PFSK-1 (cell line): ENCODE measurements at regions not wholly inside any gene's neighbourhood (a gene's known extent, or its start where the extent isn't known, plus 50 kb on each side); places are given as distances from the start of the nearest gene placed in this dataset.

Experiments
- FOXP2 ChIP-seq: optimal IDR thresholded peaks from 2 replicates; pipeline ENCODE3; 2011; ENCODE audit warnings: borderline replicate concordance, control low read depth, inconsistent platforms; ENCODE audit not compliant: insufficient read depth; ENCODE audit errors: extremely low read length, extremely low read depth
- POLR2AphosphoS5 ChIP-seq: IDR thresholded peaks from 2 replicates; pipeline ENCODE4 v1.6.1; 2012; ENCODE audit warnings: low read depth, mild to moderate bottlenecking, control low read depth, low read length, moderate library complexity
- REST ChIP-seq, 2 experiments: IDR thresholded peaks; 2 replicates each; pipeline versions ENCODE4 v1.6.1 to v1.8.0; 2011 to 2012; ENCODE audit warnings: low read depth in 2 of 2, low read length in 2 of 2, control low read depth in 1 of 2, inconsistent platforms in 1 of 2, mild to moderate bottlenecking in 1 of 2, moderate library complexity in 1 of 2; ENCODE audit not compliant: insufficient read depth in 1 of 2
- SIN3A ChIP-seq: IDR thresholded peaks from 2 replicates; pipeline ENCODE4 v1.6.1; 2012; ENCODE audit warnings: mild to moderate bottlenecking, low read length, moderate library complexity, borderline replicate concordance; ENCODE audit not compliant: insufficient read depth
- TAF1 ChIP-seq: IDR thresholded peaks from 2 replicates; pipeline ENCODE4 v1.6.1; 2012; ENCODE audit warnings: low read length, control low read depth, borderline replicate concordance; ENCODE audit not compliant: insufficient read depth

- TF ChIP-seq REST (IDR thresholded peaks at IDR 0.05; ENCODE audit: insufficient read depth in 1 of 2, low read depth in 2 of 2, low read length in 2 of 2) (no peak), POLR2AphosphoS5 (no peak), FOXP2 (no peak), SIN3A (no peak), TAF1 (no peak)
Observed at GRCh38 chr1:232872284-232872683, 67.1 kb downstream of the MAP10 start.

GRCh38 chr1:232872738-232873137, 67.5 kb downstream of the MAP10 start:
- no peak for TF ChIP-seq FOXP2
- no peak for TF ChIP-seq REST (IDR thresholded peaks at IDR 0.05; ENCODE audit: insufficient read depth in 1 of 2, low read depth in 2 of 2, low read length in 2 of 2)
- TF ChIP-seq SIN3A: no peak
- no peak for TF ChIP-seq POLR2AphosphoS5
- TF ChIP-seq TAF1: no peak

- TF ChIP-seq FOXP2: no peak
- no peak for TF ChIP-seq SIN3A
- TF ChIP-seq TAF1: no peak
- TF ChIP-seq REST (IDR thresholded peaks at IDR 0.05; ENCODE audit: insufficient read depth in 1 of 2, low read depth in 2 of 2, low read length in 2 of 2): no peak
- no peak for TF ChIP-seq POLR2AphosphoS5
Observed at GRCh38 chr1:232873412-232873811, 68.2 kb downstream of the MAP10 start.

GRCh38 chr1:232873931-232874330, 68.7 kb downstream of the MAP10 start:
- TF ChIP-seq TAF1 (no peak), SIN3A (no peak), REST (IDR thresholded peaks at IDR 0.05; ENCODE audit: insufficient read depth in 1 of 2, low read depth in 2 of 2, low read length in 2 of 2) (no peak), POLR2AphosphoS5 (no peak), FOXP2 (no peak)

GRCh38 chr1:232875536-232875935, 70.3 kb downstream of the MAP10 start:
- TF ChIP-seq SIN3A (no peak), POLR2AphosphoS5 (no peak), TAF1 (no peak), FOXP2 (no peak), REST (IDR thresholded peaks at IDR 0.05; ENCODE audit: insufficient read depth in 1 of 2, low read depth in 2 of 2, low read length in 2 of 2) (no peak)
